ENCODE measurements at regions not wholly inside any gene's neighbourhood (a gene's known extent, or its start where the extent isn't known, plus 50 kb on each side); places are given as distances from the start of the nearest gene placed in this dataset.

DNA sequence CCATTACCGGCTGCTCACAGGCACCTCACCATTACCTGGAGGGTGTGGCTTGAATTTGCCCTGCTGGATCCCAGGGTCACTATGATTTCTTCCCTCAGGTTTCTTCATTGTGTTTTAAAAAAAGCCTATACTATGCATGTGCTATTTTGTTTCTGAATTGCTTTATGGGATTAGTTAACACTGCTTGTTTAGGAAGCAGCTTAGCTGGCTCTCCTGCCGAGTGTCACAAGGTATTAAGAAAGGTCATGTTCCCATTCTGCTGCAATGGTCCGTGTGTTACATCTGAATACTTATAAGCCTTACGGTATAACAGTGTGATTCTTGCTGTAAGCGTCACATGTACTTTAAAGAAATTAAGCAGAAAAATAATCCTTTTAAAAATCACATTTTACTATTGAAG lies 380.6 kb upstream of the B3GAT1 start:
- H3K36me3 ChIP-seq = no peaks in the 10 kb centered on the region
- WGBS, 2 donors = 88 to 90% methylated on average over 5 of the region's 5 CpGs
- no peaks in the 10 kb centered on the region for H3K9me3 ChIP-seq
- no peaks in the 10 kb centered on the region for H3K4me1 ChIP-seq
- H3K4me3 ChIP-seq = no peak overlapping the region
- TF ChIP-seq, protein P1, sequence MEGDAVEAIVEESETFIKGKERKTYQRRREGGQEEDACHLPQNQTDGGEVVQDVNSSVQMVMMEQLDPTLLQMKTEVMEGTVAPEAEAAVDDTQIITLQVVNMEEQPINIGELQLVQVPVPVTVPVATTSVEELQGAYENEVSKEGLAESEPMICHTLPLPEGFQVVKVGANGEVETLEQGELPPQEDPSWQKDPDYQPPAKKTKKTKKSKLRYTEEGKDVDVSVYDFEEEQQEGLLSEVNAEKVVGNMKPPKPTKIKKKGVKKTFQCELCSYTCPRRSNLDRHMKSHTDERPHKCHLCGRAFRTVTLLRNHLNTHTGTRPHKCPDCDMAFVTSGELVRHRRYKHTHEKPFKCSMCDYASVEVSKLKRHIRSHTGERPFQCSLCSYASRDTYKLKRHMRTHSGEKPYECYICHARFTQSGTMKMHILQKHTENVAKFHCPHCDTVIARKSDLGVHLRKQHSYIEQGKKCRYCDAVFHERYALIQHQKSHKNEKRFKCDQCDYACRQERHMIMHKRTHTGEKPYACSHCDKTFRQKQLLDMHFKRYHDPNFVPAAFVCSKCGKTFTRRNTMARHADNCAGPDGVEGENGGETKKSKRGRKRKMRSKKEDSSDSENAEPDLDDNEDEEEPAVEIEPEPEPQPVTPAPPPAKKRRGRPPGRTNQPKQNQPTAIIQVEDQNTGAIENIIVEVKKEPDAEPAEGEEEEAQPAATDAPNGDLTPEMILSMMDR (IDR thresholded peaks at IDR 0.05) = no peak
- intact Hi-C loops (cut with DNase I) = no loop called here
- H3K27me3 ChIP-seq = peaks cover 0 to 55% (median 11%) of the 10 kb centered on the region in 7 donors
- ATAC-seq (no peak), DNase-seq (no peak)
- no peak overlapping the region for H3K27ac ChIP-seq

DNA sequence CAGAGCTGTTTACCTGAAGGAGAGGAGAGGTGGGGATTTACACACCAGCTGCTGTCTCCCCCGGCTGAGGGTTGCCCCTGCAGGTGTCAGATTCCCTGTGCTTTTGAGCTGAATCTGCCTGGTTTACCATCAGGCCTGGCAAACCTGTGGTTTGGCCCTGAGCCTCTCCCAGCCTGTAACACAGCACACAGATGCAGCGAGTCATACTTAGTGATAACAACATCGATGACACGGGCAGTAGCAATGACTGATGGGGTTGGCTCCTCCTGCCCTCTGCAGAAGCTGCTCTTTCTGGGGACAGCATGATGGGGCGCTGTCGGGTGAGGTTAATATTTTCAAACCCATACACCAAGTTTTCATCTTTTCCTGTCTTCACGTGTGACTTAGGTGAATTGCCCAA lies 380.0 kb upstream of the B3GAT1 start:
- ATAC-seq (no peak), DNase-seq (no peak)
- Histone ChIP-seq H3K4me1 (no peaks in the 10 kb centered on the region), H3K9me3 (no peaks in the 10 kb centered on the region), H3K4me3 (no peak overlapping the region), H3K27ac (no peak overlapping the region), H3K27me3 (peaks cover 0 to 58% (median 10%) of the 10 kb centered on the region in 7 donors), H3K36me3 (no peaks in the 10 kb centered on the region)
- intact Hi-C loops (cut with DNase I) = no loop called here
- TF ChIP-seq, protein P1 (IDR thresholded peaks at IDR 0.05) = no peak
- WGBS, 2 donors = 46 to 47% methylated on average over 7 of the region's 7 CpGs

DNA sequence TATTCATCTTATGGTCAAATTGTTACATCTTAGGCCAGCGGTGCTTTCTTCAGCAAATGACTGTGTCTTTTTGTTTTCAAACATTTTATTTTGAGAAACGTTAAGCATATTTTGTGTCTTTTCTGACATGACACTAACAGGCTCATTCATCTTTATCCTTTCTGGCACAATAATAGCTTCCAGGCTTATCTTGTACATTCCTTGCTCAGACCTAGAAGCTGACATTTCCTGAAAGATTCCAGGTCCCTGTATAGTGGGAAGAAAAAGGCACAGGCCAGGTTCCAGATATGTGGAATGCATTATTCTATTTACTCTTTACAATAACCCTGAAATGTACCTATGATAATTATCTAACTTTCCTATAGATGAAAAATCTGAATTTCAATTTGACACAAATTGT lies 379.1 kb upstream of the B3GAT1 start:
- H3K27ac ChIP-seq = no peak overlapping the region
- no peaks in the 10 kb centered on the region for H3K36me3 ChIP-seq
- DNase-seq (no peak), ATAC-seq (no peak)
- no peaks in the 10 kb centered on the region for H3K9me3 ChIP-seq
- 36 to 37% methylated on average over 2 of the region's 2 CpGs for WGBS, 2 donors
- TF ChIP-seq, protein P1 (IDR thresholded peaks at IDR 0.05) = no peak
- intact Hi-C loops (cut with DNase I) = no loop called here
- peaks cover 0 to 59% (median 9%) of the 10 kb centered on the region in 7 donors for H3K27me3 ChIP-seq
- no peak overlapping the region for H3K4me3 ChIP-seq
- H3K4me1 ChIP-seq = no peaks in the 10 kb centered on the region

DNA sequence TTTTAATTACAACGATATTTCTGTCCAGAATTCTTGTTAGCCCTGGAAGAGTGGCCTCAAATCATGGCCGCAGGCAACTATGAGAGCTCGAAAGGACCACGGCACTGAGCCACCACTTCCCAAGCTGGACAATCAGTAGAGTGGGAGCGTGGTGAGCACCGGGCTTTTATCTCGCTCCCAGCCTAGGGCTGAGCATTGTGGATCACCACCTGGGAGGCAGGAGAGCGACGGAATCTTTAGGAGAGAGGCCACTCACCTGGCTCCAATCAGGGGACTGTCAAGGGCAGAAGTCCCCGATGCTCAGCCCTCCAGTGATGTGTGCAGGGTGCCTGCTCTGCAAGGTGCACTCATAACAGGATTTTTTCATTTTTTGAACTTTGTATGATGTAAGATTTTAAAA lies 377.1 kb upstream of the B3GAT1 start:
- no peaks in the 10 kb centered on the region for H3K4me1 ChIP-seq
- no peak for DNase-seq
- H3K4me3 ChIP-seq = no peak overlapping the region
- H3K27me3 ChIP-seq = peaks cover 0 to 57% (median 6%) of the 10 kb centered on the region in 7 donors
- TF ChIP-seq, protein P1 (IDR thresholded peaks at IDR 0.05) = no peak
- WGBS, 2 donors = 90 to 91% methylated on average over 10 of the region's 10 CpGs
- no peaks in the 10 kb centered on the region for H3K9me3 ChIP-seq
- ATAC-seq = no peak
- H3K36me3 ChIP-seq = no peaks in the 10 kb centered on the region
- no peak overlapping the region for H3K27ac ChIP-seq
- intact Hi-C loops (cut with DNase I) = no loop called here

All from heart right ventricle (tissue), 16 donors.